HG03460 (cell line): ENCODE measurements at regions not wholly inside any gene's neighbourhood (a gene's known extent, or its start where the extent isn't known, plus 50 kb on each side); places are given as distances from the start of the nearest gene placed in this dataset.
"Not testable (repeated sequence)": the region's sequence is repeated elsewhere in the genome, so short reads cannot be mapped to it uniquely, and the experiment has no call there.

Experiments used
- ATAC-seq: cut with Tn5 transposase; IDR thresholded peaks from one replicate; pipeline ENCODE4 v1.9.1; 2021; ENCODE audit not compliant: unreplicated experiment

GRCh38 chr3:29176501-29176900, 104.4 kb upstream of the RBMS3 start:
- no peak for ATAC-seq

- ATAC-seq, result no peak
Observed at GRCh38 chr3:29178809-29179793, 101.8 kb upstream of the RBMS3 start.

- ATAC-seq, result no peak
Observed at GRCh38 chr3:29181149-29181780, 99.6 kb upstream of the RBMS3 start.

- no peak for ATAC-seq
Observed at GRCh38 chr3:29181872-29182271, 99.0 kb upstream of the RBMS3 start.

GRCh38 chr3:29182828-29183227, 98.0 kb upstream of the RBMS3 start:
- not testable (repeated sequence) for ATAC-seq

GRCh38 chr3:29183346-29184087, 97.4 kb upstream of the RBMS3 start:
- ATAC-seq, result no peak

GRCh38 chr3:29185706-29186105, 95.2 kb upstream of the RBMS3 start:
- ATAC-seq, result no peak

GRCh38 chr3:29186131-29186599, 94.7 kb upstream of the RBMS3 start:
- no peak for ATAC-seq

- ATAC-seq, result no peak
Observed at GRCh38 chr3:29186982-29187725, 93.7 kb upstream of the RBMS3 start.

- ATAC-seq, result no peak
Observed at GRCh38 chr3:29189328-29189727, 91.5 kb upstream of the RBMS3 start.

GRCh38 chr3:29194139-29194538, 86.7 kb upstream of the RBMS3 start:
- ATAC-seq, result no peak

GRCh38 chr3:29195056-29195455, 85.8 kb upstream of the RBMS3 start:
- ATAC-seq, result no peak

- no peak for ATAC-seq
Observed at GRCh38 chr3:29201604-29202003, 79.3 kb upstream of the RBMS3 start.

GRCh38 chr3:29202378-29202777, 78.5 kb upstream of the RBMS3 start:
- no peak for ATAC-seq

- no peak for ATAC-seq
Observed at GRCh38 chr3:29203851-29204250, 77.0 kb upstream of the RBMS3 start.

GRCh38 chr3:29207427-29207826, 73.4 kb upstream of the RBMS3 start:
- no peak for ATAC-seq

- ATAC-seq, result no peak
Observed at GRCh38 chr3:29212789-29213433, 68.0 kb upstream of the RBMS3 start.

- ATAC-seq, result no peak
Observed at GRCh38 chr3:29214009-29214658, 66.7 kb upstream of the RBMS3 start.

GRCh38 chr3:29215948-29216347, 64.9 kb upstream of the RBMS3 start:
- ATAC-seq, result no peak

- no peak for ATAC-seq
Observed at GRCh38 chr3:29226706-29227105, 54.2 kb upstream of the RBMS3 start.
